GM23338 (cell line): ENCODE measurements at regions not wholly inside any gene's neighbourhood (a gene's known extent, or its start where the extent isn't known, plus 50 kb on each side); places are given as distances from the start of the nearest gene placed in this dataset.
"Not testable (repeated sequence)": the region's sequence is repeated elsewhere in the genome, so short reads cannot be mapped to it uniquely, and the experiment has no call there.

Experiments
- ATAC-seq: fragments of 200-7000 bp; cut with Tn5 transposase; 3 replicates; pipeline ENCODE4 v1.9.1; 2020
- DNase-seq: peaks from one replicate; pipeline ENCODE4 v3.0.0-alpha.2; 2015; ENCODE audit warnings: low spot score
- H2AFZ ChIP-seq: fragments of 200-600 bp; sonication (generic); 2 replicates; pipeline ENCODE4 v1.8.0; 2016; ENCODE audit warnings: antibody characterized with exemption, mild to moderate bottlenecking, moderate library complexity
- H3F3A ChIP-seq: fragments of 200-600 bp; sonication (generic); replicated peaks from 2 replicates; pipeline ENCODE4 v1.8.0; 2017; ENCODE audit warnings: antibody characterized with exemption, mixed run types, low read depth
- H3K27ac ChIP-seq: fragments of 200-600 bp; sonication (generic); 2 replicates; pipeline ENCODE4 v1.6.1; 2016; ENCODE audit warnings: low read depth
- H3K27me3 ChIP-seq: fragments of 200-600 bp; sonication (generic); 2 replicates; pipeline ENCODE4 v1.8.0; 2016; ENCODE audit warnings: mild to moderate bottlenecking, mixed run types, moderate library complexity; ENCODE audit not compliant: insufficient read depth
- H3K36me3 ChIP-seq: fragments of 200-600 bp; sonication (generic); 2 replicates; pipeline ENCODE4 v1.8.0; 2016; ENCODE audit warnings: mild to moderate bottlenecking; ENCODE audit not compliant: insufficient read depth
- H3K4me1 ChIP-seq: fragments of 200-600 bp; sonication (generic); 2 replicates; pipeline ENCODE4 v1.8.0; 2016; ENCODE audit warnings: mild to moderate bottlenecking, moderate library complexity; ENCODE audit not compliant: insufficient read depth
- H3K4me2 ChIP-seq: fragments of 200-600 bp; sonication (generic); 2 replicates; pipeline ENCODE4 v1.7.1; 2017; ENCODE audit warnings: mixed run types
- H3K4me3 ChIP-seq: fragments of 200-600 bp; sonication (generic); 2 replicates; pipeline ENCODE4 v1.6.1; 2016; ENCODE audit warnings: mixed run types
- H3K79me2 ChIP-seq: fragments of 200-600 bp; sonication (generic); replicated peaks from 2 replicates; pipeline ENCODE4 v1.8.0; 2017; ENCODE audit warnings: mild to moderate bottlenecking; ENCODE audit not compliant: insufficient read depth
- H3K9me2 ChIP-seq: fragments of 200-600 bp; sonication (generic); 2 replicates; pipeline ENCODE4 v1.8.0; 2017; ENCODE audit not compliant: insufficient read depth
- H4K20me1 ChIP-seq: fragments of 200-600 bp; sonication (generic); replicated peaks from 2 replicates; pipeline ENCODE4 v1.8.0; 2017; ENCODE audit warnings: mild to moderate bottlenecking; ENCODE audit not compliant: insufficient read depth
- H3K27ac Mint-ChIP-seq: 2 replicates; pipeline ENCODE4 v1.8.0; 2020; ENCODE audit warnings: inconsistent platforms, mild to moderate bottlenecking, moderate library complexity, mixed read lengths
- H3K27me3 Mint-ChIP-seq: 3 replicates; pipeline ENCODE4 v1.8.0; 2022; ENCODE audit warnings: low read depth, mild to moderate bottlenecking, moderate library complexity, mixed read lengths, inconsistent platforms; ENCODE audit not compliant: insufficient read depth, poor library complexity
- H3K36me3 Mint-ChIP-seq: 3 replicates; pipeline ENCODE4 v1.8.0; 2021; ENCODE audit warnings: low read depth, mild to moderate bottlenecking, inconsistent platforms, moderate library complexity, mixed read lengths
- H3K4me1 Mint-ChIP-seq: 3 replicates; pipeline ENCODE4 v1.8.0; 2020; ENCODE audit warnings: mild to moderate bottlenecking, inconsistent platforms, mixed read lengths
- H3K4me3 Mint-ChIP-seq: 3 replicates; pipeline ENCODE4 v1.8.0; 2021; ENCODE audit warnings: moderate library complexity, mild to moderate bottlenecking, inconsistent platforms, mixed read lengths
- H3K9me3 Mint-ChIP-seq: 3 replicates; pipeline ENCODE4 v1.8.0; 2020; ENCODE audit warnings: moderate library complexity, mild to moderate bottlenecking, inconsistent platforms, mixed read lengths
- CTCF ChIP-seq, 2 experiments: fragments of 200-600 bp in 1 of 2; sonication (generic) in 1 of 2; conservative IDR thresholded peaks; 2 replicates each; pipeline versions ENCODE4 v1.5.1 to v1.6.1; 2016 to 2017; ENCODE audit warnings: antibody characterized with exemption in 2 of 2, low read depth in 2 of 2, mild to moderate bottlenecking in 2 of 2, moderate library complexity in 1 of 2
- REST ChIP-seq: IDR thresholded peaks from one replicate; pipeline ENCODE4 v1.6.1; 2018; ENCODE audit warnings: antibody characterized with exemption; ENCODE audit not compliant: unreplicated experiment
- STAT1 ChIP-seq: IDR thresholded peaks from one replicate; pipeline ENCODE4 v1.6.1; 2016; ENCODE audit warnings: antibody characterized with exemption; ENCODE audit not compliant: unreplicated experiment
- ZNF462 ChIP-seq: fragments of 250-450 bp; sonication (Bioruptor Pico); IDR thresholded peaks from 2 replicates; pipeline ENCODE4 v1.5.0; 2020; ENCODE audit warnings: mild to moderate bottlenecking, moderate library complexity

- no peak overlapping the region for H3K27ac Mint-ChIP-seq
- Histone ChIP-seq H3K9me2 (no peaks in the 10 kb centered on the region), H3K27me3 (no peaks in the 10 kb centered on the region), H3K4me3 (no peak overlapping the region), H3K4me1 (no peaks in the 10 kb centered on the region), H4K20me1 (no peaks in the 10 kb centered on the region), H3F3A (no peaks in the 10 kb centered on the region), H2AFZ (peak overlapping the region; percentile 15), H3K79me2 (no peaks in the 10 kb centered on the region), H3K27ac (no peak overlapping the region), H3K36me3 (no peaks in the 10 kb centered on the region), H3K4me2 (no peak overlapping the region)
- peaks cover 8% of the 10 kb centered on the region; the same call in 2 of the 3 replicates for H3K9me3 Mint-ChIP-seq
- no peaks in the 10 kb centered on the region for H3K4me1 Mint-ChIP-seq
- DNase-seq (peak; percentile 54), ATAC-seq (no peak; the same call in 2 of the 3 replicates)
- H3K4me3 Mint-ChIP-seq: no peak overlapping the region
- TF ChIP-seq CTCF (conservative IDR thresholded peaks at IDR 0.05; ENCODE audit: low read depth in 2 of 2) (peak in 1 of 2 experiments; percentile 68; a peak in 3 of 4 replicates), STAT1 (no peak), REST (no peak), ZNF462 (CRISPR knock-in tag) (no peak)
- no peaks in the 10 kb centered on the region for H3K27me3 Mint-ChIP-seq
- no peaks in the 10 kb centered on the region; the same call in 2 of the 3 replicates for H3K36me3 Mint-ChIP-seq
Observed at GRCh38 chr7:93799750-93800357, 90.7 kb downstream of the TFPI2 start.

- not testable (repeated sequence) for DNase-seq, H3K27ac Mint-ChIP-seq, H3K79me2 ChIP-seq, H3K4me1 ChIP-seq, H3K27me3 Mint-ChIP-seq, H3K36me3 Mint-ChIP-seq, ATAC-seq, H3K27ac ChIP-seq, H3K36me3 ChIP-seq, H3K4me3 ChIP-seq, H2AFZ ChIP-seq, H3K9me3 Mint-ChIP-seq, H3F3A ChIP-seq, H3K4me2 ChIP-seq, H3K4me3 Mint-ChIP-seq, H4K20me1 ChIP-seq, H3K4me1 Mint-ChIP-seq, H3K27me3 ChIP-seq, H3K9me2 ChIP-seq
Observed at GRCh38 chr7:93793084-93793697, 97.4 kb downstream of the TFPI2 start.
